NCI-H1092 treated with DMSO at 0.1 percent for 48 hours (cell line): ENCODE measurements at regions not wholly inside any gene's neighbourhood (a gene's known extent, or its start where the extent isn't known, plus 50 kb on each side); places are given as distances from the start of the nearest gene placed in this dataset.
A peak's percentile ranks its signal among the peaks of the same experiment; 100 is the strongest.

Source experiments
- DNase-seq: peaks from one replicate; lab custom pipeline; 2025; lab: John Stamatoyannopoulos, UW

DNA sequence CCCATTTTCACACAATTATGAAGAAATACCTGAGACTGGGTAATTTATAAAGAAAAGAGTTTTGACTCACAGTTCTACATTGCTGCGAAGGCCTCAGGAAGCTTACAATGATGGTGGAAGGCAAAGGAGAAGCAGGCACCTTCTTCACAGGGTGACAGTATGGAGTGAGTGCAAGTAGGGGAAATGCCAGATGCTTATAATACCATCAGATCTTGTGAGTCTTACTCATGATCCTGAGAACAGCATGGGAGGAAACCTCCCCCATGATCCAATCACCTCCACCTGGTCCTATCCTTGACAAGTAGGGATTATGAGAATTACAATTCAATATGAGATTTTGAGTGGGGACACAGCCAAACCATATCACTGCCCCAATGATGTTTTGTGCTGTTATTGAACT lies 189.3 kb upstream of the CRY1 start:
- DNase-seq: no peak

DNA sequence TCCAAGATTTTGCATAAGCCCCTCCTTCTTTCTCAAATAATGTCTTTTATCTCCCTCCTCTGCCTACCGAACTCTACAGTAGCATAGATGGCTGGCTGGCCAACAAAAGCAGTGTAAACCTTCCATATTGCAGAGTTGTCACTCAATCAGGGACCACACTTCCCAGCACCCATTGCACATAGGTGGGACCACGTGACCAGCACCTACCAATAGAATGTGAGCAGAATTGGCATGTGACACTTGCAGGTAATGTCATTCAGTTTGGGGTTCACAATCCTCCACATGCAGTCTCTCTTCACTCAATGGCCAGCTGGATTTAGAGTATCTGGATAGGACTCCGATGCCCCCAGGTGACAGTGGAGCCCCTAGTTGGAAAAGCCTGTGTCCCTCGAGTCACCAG lies 190.3 kb upstream of the CRY1 start:
- no peak for DNase-seq

DNA sequence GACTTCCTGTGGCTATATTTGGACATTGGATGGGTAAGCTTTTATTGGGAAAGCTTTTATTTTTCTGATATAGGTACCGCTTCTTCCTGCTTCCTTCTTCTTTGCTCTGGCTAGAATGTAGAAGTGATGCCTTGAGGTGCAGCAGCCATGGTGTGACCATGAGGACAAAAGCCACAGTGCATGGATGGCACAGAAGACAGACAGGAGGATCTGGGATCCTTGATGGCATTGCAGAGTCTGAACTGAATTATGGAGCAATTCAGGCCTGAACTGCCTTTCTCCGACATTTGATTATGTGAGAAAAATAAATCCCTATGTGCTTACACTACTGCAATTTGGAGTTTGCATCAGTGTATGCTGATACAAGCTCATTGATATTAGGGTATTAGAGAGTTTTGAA lies 191.3 kb upstream of the CRY1 start:
- no peak for DNase-seq

DNA sequence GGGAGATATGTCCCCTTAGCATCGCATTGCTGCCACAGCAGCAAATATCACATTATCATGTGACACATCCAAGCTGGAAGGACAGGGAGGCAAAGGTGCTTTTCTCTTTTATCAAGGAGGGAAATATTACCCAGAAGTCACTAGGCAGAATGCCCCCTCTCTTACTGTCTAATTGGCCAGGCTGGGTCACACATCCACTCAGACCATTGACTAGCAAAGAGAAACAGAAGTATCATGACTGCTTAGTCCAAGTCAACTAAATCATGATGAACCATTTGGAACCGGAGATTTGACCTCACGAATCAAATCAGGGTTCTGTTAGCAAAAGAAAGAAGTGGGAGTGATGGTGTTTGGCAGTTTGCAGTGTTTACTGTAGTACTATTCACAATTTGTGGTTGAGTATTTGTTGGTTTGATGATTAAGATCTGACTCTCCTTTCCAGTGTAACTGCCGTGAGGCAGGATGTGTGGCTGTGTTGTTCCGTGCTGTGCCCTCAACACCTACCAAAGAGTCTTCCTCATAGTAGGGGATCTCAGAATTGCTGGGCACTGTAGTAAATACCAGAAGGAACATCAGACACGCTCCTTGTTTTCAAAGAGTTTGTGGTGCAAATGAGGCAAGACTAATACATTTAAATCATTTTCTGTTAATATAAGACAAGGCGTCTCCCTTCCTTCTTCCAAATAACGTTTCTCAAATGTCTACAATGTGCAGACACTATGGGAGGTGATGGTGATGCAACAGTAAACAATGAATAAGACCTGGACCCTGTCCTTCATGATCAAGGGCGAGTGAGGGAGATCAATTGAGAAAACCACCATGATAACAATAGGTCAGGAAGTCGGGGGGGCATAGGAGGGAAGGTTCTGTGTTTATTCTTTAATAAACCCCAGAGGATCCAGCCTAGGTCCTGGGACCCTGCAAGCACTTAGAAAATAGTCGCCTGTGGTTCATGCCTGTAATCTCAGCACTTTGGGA lies 194.4 kb upstream of the CRY1 start:
- no peak for DNase-seq

DNA sequence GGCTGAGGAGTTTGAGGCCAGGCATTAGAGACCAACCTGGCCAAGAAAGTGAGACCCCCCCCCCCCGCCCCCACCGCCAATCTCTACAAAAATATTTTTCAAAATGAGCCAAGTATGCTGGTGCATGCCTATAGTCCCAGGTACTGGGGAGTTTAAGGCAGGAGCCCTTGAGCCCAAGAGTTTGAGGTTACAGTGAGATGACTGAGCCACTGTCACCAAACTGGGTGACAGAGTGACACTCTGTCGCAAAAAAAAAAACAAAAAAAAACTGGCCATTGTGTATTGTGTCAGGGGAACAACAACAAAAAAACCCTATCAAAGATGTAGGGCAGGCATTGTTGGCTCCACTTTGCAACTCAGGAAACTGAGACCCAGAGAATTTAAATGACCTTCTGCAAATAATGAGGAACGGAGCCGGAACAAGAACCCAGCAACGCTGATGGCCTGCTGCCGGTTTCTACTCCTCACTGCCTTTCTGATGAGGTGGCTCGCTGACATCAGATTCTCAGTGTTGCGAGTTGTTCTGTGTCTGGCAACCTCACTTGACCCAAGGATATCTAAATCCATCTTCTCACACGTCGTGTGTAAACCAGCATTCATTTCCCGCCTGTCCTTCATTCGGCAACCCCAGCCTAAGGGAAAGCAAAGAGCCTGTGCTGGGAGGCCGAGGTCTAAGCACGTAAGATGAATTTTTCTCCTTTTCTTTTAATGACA lies 195.2 kb upstream of the CRY1 start:
- no peak for DNase-seq

DNA sequence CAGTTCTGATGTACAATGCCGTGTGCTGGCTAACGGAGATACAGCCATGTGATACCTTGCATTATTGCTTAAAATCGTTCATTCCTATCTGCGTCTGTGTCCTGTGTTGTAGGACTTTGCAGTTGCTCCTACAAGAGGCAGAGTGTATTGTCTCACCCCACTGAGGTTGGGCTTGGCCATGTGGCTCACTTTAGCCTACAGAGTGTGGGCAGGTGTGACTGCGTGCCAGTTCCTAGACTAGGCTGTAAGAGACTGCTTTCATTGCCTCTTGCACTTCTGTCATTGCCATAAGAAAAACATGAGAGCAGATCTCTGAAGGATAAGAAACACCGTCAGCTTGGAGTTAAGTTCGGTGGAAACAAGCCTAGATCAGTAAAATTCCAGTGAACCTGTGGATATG lies 197.7 kb upstream of the CRY1 start:
- DNase-seq: no peak

DNA sequence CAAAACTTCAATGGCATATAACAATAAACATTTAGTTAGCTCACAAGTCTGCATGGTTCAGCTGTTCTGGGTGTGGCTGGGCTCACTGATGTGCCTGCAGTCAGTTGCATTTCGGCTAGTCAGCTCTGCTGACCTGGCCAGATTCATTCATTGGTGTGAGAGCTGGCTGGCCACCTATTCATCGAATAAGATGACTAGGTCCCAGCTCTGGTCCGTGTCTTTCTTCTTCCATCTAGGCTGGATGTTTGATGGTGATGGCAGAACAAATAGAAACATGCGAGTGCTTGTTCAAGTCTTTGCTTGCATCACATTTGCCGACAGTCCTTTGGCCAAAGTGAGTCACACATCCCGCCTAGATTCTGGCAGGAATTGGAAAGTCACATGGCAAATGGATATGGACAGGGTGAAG lies 203.3 kb upstream of the CRY1 start:
- no peak for DNase-seq

DNA sequence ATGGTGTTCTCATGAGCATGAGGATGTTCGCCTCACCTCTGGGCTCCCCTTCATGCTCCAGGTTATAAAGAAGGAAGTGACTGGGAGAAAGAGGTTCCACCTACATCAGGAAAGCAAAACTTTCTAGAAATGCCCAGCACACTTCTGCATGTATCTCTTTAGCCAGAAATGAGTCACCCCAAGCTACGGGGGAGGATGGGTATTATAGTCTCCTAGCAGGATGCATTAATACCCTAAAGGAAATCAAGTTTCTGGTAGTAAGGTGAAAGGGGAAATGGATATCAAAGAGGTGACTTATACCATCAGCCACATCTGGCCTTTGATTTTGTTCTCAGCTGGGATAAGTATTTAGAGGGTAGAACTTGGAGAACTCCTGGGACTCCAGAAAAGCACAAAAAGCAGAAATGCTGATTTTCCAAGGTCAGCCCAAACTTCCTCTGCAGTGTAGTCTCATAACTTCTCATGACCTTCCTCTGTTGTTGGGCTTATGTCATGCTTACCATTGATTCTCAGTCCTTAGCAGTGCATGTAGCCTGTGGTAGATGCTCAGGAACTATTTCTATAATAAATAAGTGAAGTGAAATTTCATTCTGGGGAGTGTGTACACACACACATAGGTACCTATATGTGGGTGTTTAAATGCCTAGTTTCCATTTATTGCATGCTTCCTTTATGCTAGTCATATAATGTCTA lies 209.4 kb upstream of the CRY1 start:
- DNase-seq: no peak

DNA sequence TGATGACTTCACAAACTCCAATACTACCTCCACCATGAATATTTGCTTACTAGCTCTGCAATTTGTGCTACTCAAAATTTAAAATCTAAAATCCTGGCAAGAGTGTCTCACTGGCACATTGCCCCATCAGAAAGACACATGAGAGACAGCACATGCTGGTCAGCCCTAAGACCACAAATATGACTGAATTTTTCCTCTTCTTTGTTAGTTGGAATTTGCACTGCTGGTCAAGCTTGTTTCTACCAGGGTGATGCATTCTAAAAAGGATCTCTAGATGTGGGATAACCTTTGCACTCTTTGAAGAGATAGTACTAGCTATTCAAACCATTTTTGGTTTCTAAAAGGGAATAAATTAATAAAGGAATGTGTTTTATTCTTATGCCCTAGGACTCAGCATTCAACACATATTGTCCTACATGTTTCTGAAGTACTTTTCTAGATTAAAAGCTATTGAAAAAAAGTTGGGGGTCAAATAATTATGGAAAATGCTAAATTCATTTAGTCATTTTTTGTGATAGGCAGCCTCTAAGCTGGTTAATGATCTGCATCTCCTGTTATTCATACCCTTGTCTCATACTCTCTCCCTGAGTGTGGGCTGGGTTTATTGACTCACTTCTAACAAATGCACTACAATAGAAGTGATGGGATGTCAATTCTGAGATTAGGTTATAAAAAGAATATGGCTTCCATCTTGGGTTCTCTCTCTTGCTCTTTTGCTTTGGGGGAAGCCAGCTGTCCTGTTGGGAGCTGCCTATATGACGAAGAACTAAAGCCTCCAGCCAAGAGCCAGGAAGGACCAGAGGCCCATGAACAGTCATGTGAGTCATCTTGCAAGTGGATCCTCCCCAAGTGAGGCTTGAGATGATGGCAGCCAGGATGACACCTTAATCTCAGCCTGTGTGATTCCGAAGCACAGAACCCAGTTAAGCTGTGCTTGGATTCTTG lies 211.5 kb upstream of the CRY1 start:
- DNase-seq: no peak

DNA sequence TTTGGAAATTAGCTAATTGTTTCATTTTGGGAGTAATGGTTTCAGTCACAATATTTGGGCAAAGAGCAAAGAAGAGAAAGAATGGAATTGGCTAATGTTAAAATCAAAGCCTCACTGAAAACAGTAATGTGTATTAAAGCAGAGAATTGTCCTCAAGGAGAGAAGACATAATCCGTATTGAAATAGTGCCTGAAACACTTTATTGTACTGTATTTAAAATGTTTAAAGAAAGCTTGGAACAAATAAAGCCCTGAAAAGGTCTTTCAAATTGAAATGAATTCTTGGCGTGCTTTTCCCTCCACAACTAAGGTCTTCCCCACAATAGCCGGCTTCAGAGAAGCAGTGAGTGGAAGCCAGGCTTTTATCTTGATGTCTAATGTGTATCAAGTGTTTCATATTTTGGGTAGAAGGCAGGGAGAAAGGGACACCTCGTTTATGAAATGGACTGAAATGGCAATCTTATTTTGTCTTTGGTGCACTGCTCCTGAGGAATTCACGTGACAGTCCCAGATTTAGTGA lies 212.9 kb upstream of the CRY1 start:
- DNase-seq: no peak

DNA sequence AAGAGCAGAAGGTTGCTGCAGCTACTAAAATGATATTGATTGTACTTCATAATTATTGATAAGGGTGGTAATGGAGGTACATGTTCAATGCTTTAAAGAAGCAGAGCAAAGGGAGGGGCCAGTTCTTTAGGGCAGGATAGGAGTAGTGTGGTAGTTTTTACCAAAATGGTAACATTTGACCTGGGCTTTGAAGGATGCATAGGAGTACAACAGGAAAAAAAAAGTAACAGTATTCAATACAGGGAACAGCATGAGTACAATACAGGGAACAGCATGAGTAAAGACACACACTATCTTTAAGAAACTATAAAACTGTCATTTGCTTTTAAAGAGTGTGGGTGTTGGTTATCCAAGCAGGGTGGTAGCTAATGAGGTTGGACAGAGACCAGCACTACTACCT lies 215.0 kb upstream of the CRY1 start:
- no peak for DNase-seq

DNA sequence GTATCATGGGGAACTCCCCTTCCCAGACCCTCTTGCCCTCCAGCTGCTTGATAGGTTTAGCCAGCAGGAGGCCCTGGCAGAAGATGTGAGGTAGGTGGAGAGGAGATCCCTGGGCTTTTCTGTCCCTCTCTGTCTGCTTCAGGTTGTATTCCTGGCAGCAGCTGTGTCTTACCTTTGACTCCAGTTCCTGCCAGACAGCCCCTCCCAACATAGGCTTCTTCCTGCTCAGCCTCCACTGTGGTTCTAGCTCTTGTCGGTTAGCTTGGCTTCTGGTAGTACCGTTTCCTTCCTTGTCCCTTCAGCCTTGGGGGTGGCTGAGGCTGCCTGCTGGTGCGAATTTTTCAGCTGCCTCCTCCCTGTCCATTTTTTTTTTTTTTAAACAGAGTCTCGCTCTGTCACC lies 215.7 kb upstream of the CRY1 start:
- no peak for DNase-seq

DNA sequence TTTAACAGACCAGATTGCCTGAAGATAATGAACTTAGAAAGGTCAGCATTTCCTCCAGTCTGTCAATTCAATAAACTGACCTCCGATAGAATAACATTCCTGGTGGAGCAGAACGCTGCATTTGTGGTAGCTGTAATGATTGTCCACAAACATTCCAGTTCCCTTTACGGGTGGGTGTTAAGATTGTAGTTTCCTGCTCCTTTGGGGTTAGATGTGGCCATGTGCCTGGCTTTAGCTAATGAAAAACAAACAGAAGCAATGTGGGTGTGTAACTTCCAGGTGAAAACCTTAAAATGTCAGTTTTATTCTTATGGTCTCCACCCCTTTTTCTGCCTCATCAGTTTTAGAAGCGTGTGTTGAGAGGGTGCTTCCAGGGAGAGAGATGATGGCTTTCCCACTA lies 217.3 kb upstream of the CRY1 start:
- peak; percentile 3 for DNase-seq

DNA sequence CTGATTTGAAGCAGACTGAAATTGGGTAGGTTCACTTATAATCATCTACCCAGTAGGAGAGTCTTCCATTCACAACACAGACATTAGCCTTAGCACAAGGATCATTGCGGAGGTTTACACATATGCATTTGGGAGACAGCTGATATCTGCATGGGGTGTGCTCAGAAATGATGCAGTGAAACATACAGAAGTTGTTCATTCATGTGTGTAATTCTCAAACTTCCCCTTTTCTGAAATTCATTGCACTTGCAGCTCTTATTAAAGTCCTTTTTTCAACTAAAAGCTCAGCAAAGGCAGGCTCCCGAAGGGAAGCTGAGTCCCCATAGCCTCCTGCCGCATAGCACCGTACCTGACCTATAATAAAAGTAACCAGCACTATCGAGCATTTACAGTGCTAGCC lies 218.3 kb upstream of the CRY1 start:
- no peak for DNase-seq

DNA sequence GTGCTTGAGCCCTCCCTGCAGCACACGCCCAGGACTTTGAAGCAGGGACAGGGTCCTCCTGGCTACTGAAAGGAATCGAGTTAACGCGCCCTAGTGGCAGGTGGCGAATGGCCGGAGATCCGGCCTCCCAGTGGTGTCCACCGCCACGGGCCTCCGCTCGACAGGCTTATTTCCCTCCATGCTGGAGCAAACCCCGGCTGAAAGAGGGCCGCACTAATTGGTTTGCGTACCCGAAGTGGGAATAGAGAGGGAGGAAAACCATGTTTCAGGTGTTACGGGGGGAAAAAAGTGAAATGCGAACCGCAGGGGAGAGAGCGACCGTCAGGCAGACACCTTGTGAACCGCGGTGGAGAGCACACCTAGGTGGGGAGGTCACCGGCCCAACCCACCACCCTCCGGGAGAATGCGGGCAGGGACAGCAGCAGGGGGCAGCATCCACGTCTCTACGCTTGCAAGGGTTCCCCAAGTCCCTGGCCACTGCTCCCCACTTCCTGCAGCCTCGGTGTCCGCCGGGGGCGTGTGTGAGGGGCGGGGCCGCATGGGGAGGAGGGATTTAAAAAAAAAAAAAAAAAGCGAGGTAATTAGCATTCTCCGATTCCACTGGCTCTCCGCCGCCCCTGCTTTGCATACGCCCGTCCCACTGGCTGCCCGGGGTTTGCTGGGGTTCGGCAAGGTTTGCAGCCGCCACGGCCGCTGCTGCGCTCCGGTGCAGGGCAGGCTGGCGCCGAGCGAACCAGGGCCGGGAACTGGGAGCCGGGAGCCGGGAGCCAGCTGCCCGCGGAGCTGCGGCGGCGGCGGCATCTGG lies 224.6 kb upstream of the CRY1 start:
- peak; percentile 88 for DNase-seq

DNA sequence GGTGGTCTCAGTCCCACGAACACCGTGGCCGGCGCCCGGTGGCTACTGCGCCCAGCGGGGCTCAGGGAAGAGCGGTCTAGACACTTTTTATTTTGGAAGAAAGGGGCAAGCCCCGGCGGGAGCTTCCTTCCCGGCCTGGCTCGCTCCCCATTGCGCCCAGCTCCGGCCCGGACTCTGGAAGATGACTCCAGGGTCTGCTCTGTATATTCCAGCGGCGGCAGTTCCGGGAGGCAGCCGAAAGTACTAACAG lies 225.1 kb upstream of the CRY1 start:
- DNase-seq: no peak

DNA sequence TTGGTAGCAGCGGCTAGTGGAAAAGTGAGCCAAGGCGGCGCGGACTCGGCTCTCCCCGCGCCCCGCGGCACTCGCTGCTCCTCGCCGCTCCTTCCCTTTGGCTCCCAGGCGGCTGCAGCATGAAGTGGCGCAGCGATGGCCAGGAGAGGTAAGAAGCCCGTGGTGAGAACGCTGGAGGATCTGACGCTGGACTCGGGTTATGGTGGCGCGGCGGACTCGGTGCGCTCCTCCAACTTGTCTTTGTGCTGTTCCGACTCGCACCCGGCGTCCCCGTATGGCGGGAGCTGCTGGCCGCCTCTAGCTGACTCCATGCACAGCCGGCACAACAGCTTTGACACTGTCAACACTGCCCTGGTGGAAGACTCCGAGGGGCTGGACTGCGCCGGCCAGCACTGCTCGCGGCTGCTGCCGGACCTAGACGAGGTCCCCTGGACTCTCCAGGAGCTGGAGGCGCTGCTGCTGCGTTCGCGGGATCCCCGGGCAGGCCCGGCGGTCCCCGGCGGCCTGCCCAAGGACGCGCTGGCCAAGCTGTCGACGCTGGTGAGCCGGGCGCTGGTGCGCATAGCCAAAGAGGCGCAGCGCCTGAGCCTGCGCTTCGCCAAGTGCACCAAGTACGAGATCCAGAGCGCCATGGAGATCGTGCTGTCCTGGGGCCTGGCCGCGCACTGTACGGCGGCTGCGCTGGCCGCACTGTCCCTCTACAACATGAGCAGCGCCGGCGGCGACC lies 225.6 kb upstream of the CRY1 start:
- DNase-seq: peak; percentile 37

DNA sequence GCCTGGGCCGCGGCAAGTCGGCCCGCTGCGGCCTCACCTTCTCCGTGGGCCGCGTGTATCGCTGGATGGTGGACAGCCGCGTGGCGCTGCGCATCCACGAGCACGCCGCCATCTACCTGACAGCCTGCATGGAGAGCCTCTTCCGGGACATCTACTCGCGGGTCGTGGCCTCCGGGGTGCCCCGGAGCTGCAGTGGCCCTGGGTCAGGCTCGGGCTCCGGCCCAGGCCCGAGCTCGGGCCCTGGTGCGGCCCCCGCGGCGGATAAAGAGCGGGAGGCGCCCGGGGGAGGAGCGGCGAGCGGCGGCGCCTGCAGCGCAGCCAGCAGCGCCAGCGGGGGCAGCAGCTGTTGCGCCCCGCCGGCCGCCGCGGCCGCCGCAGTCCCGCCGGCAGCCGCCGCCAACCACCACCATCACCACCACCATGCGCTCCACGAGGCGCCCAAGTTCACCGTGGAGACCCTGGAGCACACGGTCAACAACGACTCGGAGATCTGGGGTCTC lies 226.2 kb upstream of the CRY1 start:
- DNase-seq: no peak

DNA sequence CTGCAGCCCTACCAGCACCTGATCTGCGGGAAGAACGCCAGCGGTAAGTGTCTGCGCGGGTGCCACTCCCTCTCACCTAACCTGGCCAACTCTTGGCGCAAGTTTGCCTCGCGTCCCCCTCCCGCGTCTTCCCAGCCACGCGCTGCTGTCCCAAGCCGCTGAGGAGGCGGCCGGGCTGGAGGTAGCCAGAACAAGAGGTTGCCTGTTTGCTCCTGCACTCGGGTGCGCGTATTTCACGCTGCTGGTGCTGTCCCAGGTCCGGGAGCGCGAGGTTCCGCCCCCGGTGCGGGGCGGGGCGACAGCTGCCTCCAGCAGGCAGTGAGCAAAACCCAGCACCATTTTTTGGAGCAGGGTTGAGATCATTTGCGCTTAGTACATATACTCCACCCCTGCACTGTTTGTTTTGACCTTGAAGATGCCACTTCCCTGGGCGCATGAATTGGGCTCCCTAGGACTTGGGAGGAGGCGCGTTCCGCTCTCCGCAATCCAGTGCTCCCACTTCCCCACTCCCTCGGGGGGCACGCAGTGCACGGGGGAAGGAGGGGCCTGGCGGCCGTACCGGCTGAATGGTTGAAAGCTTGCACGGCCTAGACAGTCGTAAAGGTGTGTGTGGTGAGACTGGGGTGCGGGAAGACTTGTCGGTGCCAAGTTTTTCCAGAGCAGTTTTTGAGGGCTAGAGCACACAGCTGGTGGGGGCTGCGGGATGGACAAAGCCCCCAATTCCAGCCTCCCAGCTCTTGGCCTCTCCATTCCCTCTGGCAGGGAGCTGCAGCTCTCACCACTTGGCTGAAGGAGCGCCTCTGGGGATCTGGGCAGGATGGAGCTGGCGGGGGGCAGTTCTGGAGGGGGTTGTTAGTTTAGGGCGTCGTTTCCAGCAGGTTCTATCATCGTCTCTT lies 226.9 kb upstream of the CRY1 start:
- peak; percentile 2 for DNase-seq
